CD4-positive, alpha-beta memory T cell (primary cell): ENCODE measurements at regions not wholly inside any gene's neighbourhood (a gene's known extent, or its start where the extent isn't known, plus 50 kb on each side); places are given as distances from the start of the nearest gene placed in this dataset.

Experiments used
- CTCF ChIA-PET: fragments of 350-600 bp; sonication (Branson Sonifier 250); formaldehyde crosslinking; loops from one replicate; lab custom pipeline; 2021; ENCODE audit warnings: inconsistent platforms; ENCODE audit not compliant: partially characterized antibody; lab: Charles Lee
- POLR2A ChIA-PET: fragments of 350-600 bp; sonication (Branson Sonifier 250); formaldehyde crosslinking; loops from one replicate; lab custom pipeline; 2021; ENCODE audit not compliant: partially characterized antibody; lab: Charles Lee
- DNase-seq, 5 donors: peaks; one replicate each; pipeline versions ENCODE4 v3.0.0 to v3.0.0-alpha.2; 2020 to 2022; ENCODE audit warnings: mixed read lengths in 1 of 5
- H3K27ac ChIP-seq: one replicate; pipeline ENCODE4 v1.7.0; 2013; ENCODE audit warnings: low read depth, low read length
- H3K27me3 ChIP-seq: 2 replicates; pipeline ENCODE4 v1.7.0; 2013; ENCODE audit warnings: mild to moderate bottlenecking, low read length, moderate library complexity; ENCODE audit not compliant: insufficient read depth
- H3K36me3 ChIP-seq: 2 replicates; pipeline ENCODE4 v1.7.0; 2013; ENCODE audit warnings: mild to moderate bottlenecking, low read length, moderate library complexity; ENCODE audit not compliant: insufficient read depth
- H3K4me1 ChIP-seq: 2 replicates; pipeline ENCODE4 v1.7.0; 2013; ENCODE audit warnings: mild to moderate bottlenecking, low read length, moderate library complexity; ENCODE audit not compliant: insufficient read depth
- H3K4me3 ChIP-seq, 2 donors: one replicate each; pipeline ENCODE4 v1.7.0; 2013; ENCODE audit warnings: low read length in 2 of 2, mild to moderate bottlenecking in 1 of 2
- H3K9me3 ChIP-seq, 2 donors: one replicate each; pipeline ENCODE4 v1.7.0; 2013; ENCODE audit warnings: low read length in 2 of 2, control low read depth in 1 of 2; ENCODE audit not compliant: control insufficient read depth in 1 of 2
- H3K27ac Mint-ChIP-seq, 7 donors: one replicate each; pipeline ENCODE4 v1.8.0; 2020 to 2021; ENCODE audit warnings: mixed read lengths in 7 of 7, mild to moderate bottlenecking in 6 of 7, inconsistent platforms in 3 of 7, moderate library complexity in 3 of 7
- H3K27me3 Mint-ChIP-seq, 2 donors: one replicate each; pipeline ENCODE4 v1.8.0; 2020 to 2021; ENCODE audit warnings: mixed read lengths in 2 of 2
- H3K36me3 Mint-ChIP-seq, 2 donors: one replicate each; pipeline ENCODE4 v1.8.0; 2020 to 2021; ENCODE audit warnings: mixed read lengths in 2 of 2, inconsistent platforms in 1 of 2, mild to moderate bottlenecking in 1 of 2
- H3K4me1 Mint-ChIP-seq, 4 donors: one replicate each; pipeline ENCODE4 v1.8.0; 2020 to 2021; ENCODE audit warnings: mixed read lengths in 4 of 4, mild to moderate bottlenecking in 1 of 4
- H3K4me3 Mint-ChIP-seq, 8 donors: one replicate each; pipeline ENCODE4 v1.8.0; 2020 to 2021; ENCODE audit warnings: mixed read lengths in 8 of 8, mild to moderate bottlenecking in 7 of 8, moderate library complexity in 6 of 8, inconsistent platforms in 3 of 8
- H3K9me3 Mint-ChIP-seq, 8 donors: one replicate each; pipeline ENCODE4 v1.8.0; 2020 to 2021; ENCODE audit warnings: mixed read lengths in 8 of 8, mild to moderate bottlenecking in 5 of 8, inconsistent platforms in 3 of 8, moderate library complexity in 1 of 8
- intact Hi-C: fragments of 100-400 bp; cut with micrococcal nuclease; formaldehyde crosslinking; loops from one replicate; pipeline ENCODE4 v1.15.1; 2023

GRCh38 chr5:85732185-85732584 is 885.6 kb upstream of the COX7C start:
- no peaks in the 10 kb centered on the region for H3K9me3 ChIP-seq
- H3K4me1 ChIP-seq, result no peaks in the 10 kb centered on the region
- Mint-ChIP-seq H3K27me3 (no peaks in the 10 kb centered on the region), H3K4me1 (no peaks in the 10 kb centered on the region), H3K27ac (no peak overlapping the region), H3K9me3 (peaks cover 0 to 11% (median 3%) of the 10 kb centered on the region in 8 donors), H3K36me3 (no peaks in the 10 kb centered on the region), H3K4me3 (no peak overlapping the region)
- H3K27ac ChIP-seq, result no peak overlapping the region
- no peaks in the 10 kb centered on the region for H3K27me3 ChIP-seq
- no peak overlapping the region for H3K4me3 ChIP-seq
- no peak for DNase-seq
- intact Hi-C loops, result no loop called here
- H3K36me3 ChIP-seq, result no peaks in the 10 kb centered on the region
- POLR2A ChIA-PET, result no interaction called here
- CTCF ChIA-PET, result no interaction called here

DNA sequence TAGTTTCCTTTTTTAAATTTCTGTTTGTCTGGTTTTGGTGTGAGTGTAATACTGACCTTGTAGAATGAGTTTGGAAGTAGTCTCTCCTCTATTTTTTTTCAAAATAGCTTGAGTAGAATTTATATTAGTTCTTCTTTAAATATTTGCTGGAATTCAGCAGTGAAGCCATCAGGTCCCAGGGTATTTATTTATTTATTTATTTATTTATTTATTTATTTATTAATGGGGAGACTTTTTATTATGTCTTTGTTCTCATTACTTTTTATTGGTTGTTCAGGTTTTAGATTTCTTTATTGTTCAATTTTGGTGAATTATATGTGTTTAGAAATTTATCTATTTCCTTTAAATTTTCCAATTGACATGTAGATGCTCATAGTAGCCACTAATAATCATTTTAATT is 875.8 kb upstream of the COX7C start:
- no peak for DNase-seq
- intact Hi-C loops, result no loop called here
- CTCF ChIA-PET, result no interaction called here
- H3K9me3 ChIP-seq, result peaks cover 0 to 3% of the 10 kb centered on the region in 2 donors
- no peak overlapping the region for H3K27ac ChIP-seq
- H3K4me3 Mint-ChIP-seq, result no peak overlapping the region
- H3K4me1 Mint-ChIP-seq, result no peaks in the 10 kb centered on the region
- peaks cover 0 to 17% (median 3%) of the 10 kb centered on the region in 8 donors for H3K9me3 Mint-ChIP-seq
- POLR2A ChIA-PET, result no interaction called here
- no peaks in the 10 kb centered on the region for H3K4me1 ChIP-seq
- no peaks in the 10 kb centered on the region for H3K36me3 ChIP-seq
- no peaks in the 10 kb centered on the region for H3K27me3 ChIP-seq
- no peak overlapping the region for H3K27ac Mint-ChIP-seq
- no peaks in the 10 kb centered on the region for H3K27me3 Mint-ChIP-seq
- no peak overlapping the region for H3K4me3 ChIP-seq
- no peaks in the 10 kb centered on the region for H3K36me3 Mint-ChIP-seq

GRCh38 chr5:85760519-85760918 is 857.2 kb upstream of the COX7C start:
- Histone ChIP-seq H3K27ac (no peak overlapping the region), H3K4me1 (no peaks in the 10 kb centered on the region), H3K27me3 (no peaks in the 10 kb centered on the region), H3K36me3 (no peaks in the 10 kb centered on the region), H3K9me3 (no peaks in the 10 kb centered on the region), H3K4me3 (no peak overlapping the region)
- Mint-ChIP-seq H3K9me3 (peaks cover 0 to 15% (median 6%) of the 10 kb centered on the region in 8 donors), H3K27ac (no peak overlapping the region), H3K27me3 (no peaks in the 10 kb centered on the region), H3K4me1 (no peaks in the 10 kb centered on the region), H3K36me3 (no peaks in the 10 kb centered on the region), H3K4me3 (no peak overlapping the region)
- DNase-seq, result no peak
- POLR2A ChIA-PET, result no interaction called here
- intact Hi-C loops, result no loop called here
- CTCF ChIA-PET, result no interaction called here

DNA sequence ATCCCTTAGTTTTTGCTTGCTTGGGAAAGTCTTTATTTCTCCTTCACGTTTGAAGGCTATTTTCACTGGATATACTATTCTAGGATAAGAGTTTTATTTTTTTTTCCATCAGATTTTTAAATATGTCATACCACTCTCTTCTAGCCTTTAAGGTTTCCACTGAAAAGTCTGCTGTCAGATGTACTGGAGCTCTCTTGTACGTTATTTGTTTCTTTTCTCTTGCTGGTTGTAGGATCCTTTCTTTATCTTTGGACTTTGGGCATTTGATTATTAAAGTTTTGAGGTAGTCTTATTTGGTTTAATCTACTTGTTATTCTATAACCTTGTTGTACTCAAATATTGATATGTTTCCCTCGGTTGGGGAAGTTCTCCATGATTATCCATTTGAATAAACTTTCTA is 848.4 kb upstream of the COX7C start:
- no peak overlapping the region for H3K27ac ChIP-seq
- H3K27me3 Mint-ChIP-seq, result no peaks in the 10 kb centered on the region
- CTCF ChIA-PET, result no interaction called here
- POLR2A ChIA-PET, result no interaction called here
- intact Hi-C loops, result no loop called here
- no peak overlapping the region for H3K27ac Mint-ChIP-seq
- no peaks in the 10 kb centered on the region for H3K36me3 ChIP-seq
- no peaks in the 10 kb centered on the region for H3K27me3 ChIP-seq
- no peak overlapping the region for H3K4me3 ChIP-seq
- no peaks in the 10 kb centered on the region for H3K4me1 ChIP-seq
- no peak for DNase-seq
- no peak overlapping the region for H3K4me3 Mint-ChIP-seq
- no peaks in the 10 kb centered on the region for H3K36me3 Mint-ChIP-seq
- H3K9me3 ChIP-seq, result no peaks in the 10 kb centered on the region
- no peaks in the 10 kb centered on the region for H3K4me1 Mint-ChIP-seq
- peaks cover 0 to 35% (median 19%) of the 10 kb centered on the region in 8 donors for H3K9me3 Mint-ChIP-seq

DNA sequence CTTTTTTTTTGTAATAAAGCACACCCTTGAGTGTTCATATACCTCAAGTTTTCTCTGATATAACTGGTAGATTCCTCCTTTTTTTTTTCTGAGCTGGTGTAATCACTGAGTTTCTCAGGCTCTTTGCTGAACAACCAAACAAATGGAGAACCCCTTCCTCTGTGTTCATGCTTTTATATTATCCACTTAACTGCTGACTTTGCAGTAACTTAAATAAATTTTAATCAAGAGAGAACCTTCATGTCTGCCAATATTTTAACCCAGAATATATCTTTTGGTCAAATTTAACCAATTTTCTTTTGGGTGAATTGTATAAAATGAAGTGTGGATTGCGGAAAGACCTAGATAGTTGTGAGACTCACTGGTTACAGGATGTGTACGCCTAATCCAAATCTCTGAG is 833.0 kb upstream of the COX7C start:
- intact Hi-C loops, result no loop called here
- no peak overlapping the region for H3K27ac ChIP-seq
- Mint-ChIP-seq H3K4me3 (no peak overlapping the region), H3K27me3 (no peaks in the 10 kb centered on the region), H3K4me1 (no peaks in the 10 kb centered on the region), H3K9me3 (peaks cover 0 to 8% (median 0%) of the 10 kb centered on the region in 8 donors), H3K27ac (no peak overlapping the region), H3K36me3 (no peaks in the 10 kb centered on the region)
- no peak for DNase-seq
- POLR2A ChIA-PET, result no interaction called here
- H3K9me3 ChIP-seq, result no peaks in the 10 kb centered on the region
- no peaks in the 10 kb centered on the region for H3K4me1 ChIP-seq
- H3K27me3 ChIP-seq, result no peaks in the 10 kb centered on the region
- H3K36me3 ChIP-seq, result no peaks in the 10 kb centered on the region
- CTCF ChIA-PET, result no interaction called here
- H3K4me3 ChIP-seq, result no peak overlapping the region

DNA sequence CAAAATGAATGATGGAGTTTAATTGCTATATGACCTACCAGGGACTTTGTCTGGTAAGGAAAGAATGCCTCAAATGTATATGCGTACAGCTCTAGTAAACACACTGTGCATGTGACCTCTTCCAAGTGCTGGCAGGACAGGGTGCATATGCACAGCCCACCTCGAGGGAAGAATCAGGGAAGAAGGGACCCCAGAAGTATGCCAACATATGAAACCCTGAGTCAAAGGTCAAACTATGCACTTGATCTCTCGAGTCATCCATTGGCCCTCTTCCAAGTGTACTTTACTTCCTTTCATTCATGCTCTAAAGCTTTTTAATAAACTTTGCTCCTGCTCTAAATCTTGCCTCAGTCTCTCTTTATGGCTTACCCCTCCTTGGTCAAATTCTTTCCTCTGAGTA is 804.6 kb upstream of the COX7C start:
- POLR2A ChIA-PET, result no interaction called here
- intact Hi-C loops, result no loop called here
- Mint-ChIP-seq H3K27ac (no peak overlapping the region), H3K4me1 (no peaks in the 10 kb centered on the region), H3K9me3 (peaks cover 0 to 10% (median 0%) of the 10 kb centered on the region in 8 donors), H3K36me3 (no peaks in the 10 kb centered on the region), H3K4me3 (no peak overlapping the region), H3K27me3 (peaks cover 0 to 1% of the 10 kb centered on the region in 2 donors)
- no peak overlapping the region for H3K27ac ChIP-seq
- H3K4me3 ChIP-seq, result no peak overlapping the region
- no peak for DNase-seq
- no peaks in the 10 kb centered on the region for H3K4me1 ChIP-seq
- CTCF ChIA-PET, result interaction anchor here (1.6 kb wide), 1 partner anchor 11 kb away, joined by 3 read pairs; no protein-coding TSS in a partner anchor
- no peaks in the 10 kb centered on the region for H3K9me3 ChIP-seq
- no peaks in the 10 kb centered on the region for H3K27me3 ChIP-seq
- H3K36me3 ChIP-seq, result no peaks in the 10 kb centered on the region

GRCh38 chr5:85814596-85814995 is 803.1 kb upstream of the COX7C start:
- CTCF ChIA-PET, result no interaction called here
- Histone ChIP-seq H3K27ac (no peak overlapping the region), H3K4me3 (no peak overlapping the region), H3K36me3 (no peaks in the 10 kb centered on the region), H3K9me3 (no peaks in the 10 kb centered on the region), H3K27me3 (no peaks in the 10 kb centered on the region), H3K4me1 (no peaks in the 10 kb centered on the region)
- DNase-seq, result no peak
- POLR2A ChIA-PET, result no interaction called here
- Mint-ChIP-seq H3K27me3 (peaks cover 0 to 1% of the 10 kb centered on the region in 2 donors), H3K9me3 (peaks cover 0 to 10% (median 0%) of the 10 kb centered on the region in 8 donors), H3K27ac (no peak overlapping the region), H3K36me3 (no peaks in the 10 kb centered on the region), H3K4me1 (no peaks in the 10 kb centered on the region), H3K4me3 (no peak overlapping the region)
- intact Hi-C loops, result no loop called here
